Activated naive CD4-positive, alpha-beta T cell treated with anti-CD3 and anti-CD28 coated beads, Interleukin-2, amount 10 ng/mL, durations not matched to agents 7 days and 5 days (primary cell): ENCODE measurements at regions not wholly inside any gene's neighbourhood (a gene's known extent, or its start where the extent isn't known, plus 50 kb on each side); places are given as distances from the start of the nearest gene placed in this dataset.

ENCODE experiments used
- CTCF ChIA-PET: fragments of 350-600 bp; sonication (Branson Sonifier 250); formaldehyde crosslinking; loops from one replicate; lab custom pipeline; 2021; ENCODE audit warnings: antibody characterized with exemption; lab: Charles Lee
- DNase-seq: peaks from one replicate; pipeline ENCODE4 v3.0.0-alpha.2; 2020
- H3K27ac Mint-ChIP-seq: one replicate; pipeline ENCODE4 v1.8.0; 2021; ENCODE audit warnings: mild to moderate bottlenecking, moderate library complexity, mixed read lengths
- H3K27me3 Mint-ChIP-seq: one replicate; pipeline ENCODE4 v1.8.0; 2021; ENCODE audit warnings: mild to moderate bottlenecking, mixed read lengths
- H3K36me3 Mint-ChIP-seq: one replicate; pipeline ENCODE4 v1.8.0; 2021; ENCODE audit warnings: mixed read lengths
- H3K4me1 Mint-ChIP-seq: one replicate; pipeline ENCODE4 v1.8.0; 2021; ENCODE audit warnings: mixed read lengths
- H3K4me3 Mint-ChIP-seq: one replicate; pipeline ENCODE4 v1.8.0; 2021; ENCODE audit warnings: mild to moderate bottlenecking, moderate library complexity, mixed read lengths
- H3K9me3 Mint-ChIP-seq: one replicate; pipeline ENCODE4 v1.8.0; 2021; ENCODE audit warnings: mixed read lengths

DNA sequence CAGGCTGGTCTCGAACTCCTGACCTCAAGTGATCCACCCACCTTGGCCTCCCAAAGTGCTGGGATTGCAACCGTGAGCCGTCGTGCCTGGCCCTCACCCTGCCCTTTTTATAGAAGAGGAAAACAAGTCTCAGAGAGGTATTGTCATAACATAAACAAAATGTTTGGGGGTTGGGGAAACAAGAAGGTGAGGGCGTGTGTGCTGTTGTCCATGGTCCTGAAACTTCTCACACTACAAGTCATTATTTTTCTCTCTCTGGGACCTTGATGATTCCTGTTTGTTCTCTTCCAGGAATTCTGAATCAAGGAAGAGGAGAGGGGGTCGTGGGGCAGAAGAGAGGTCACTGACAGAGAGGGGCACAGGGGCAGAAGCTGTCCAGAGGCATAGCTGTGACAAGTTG lies 160.2 kb upstream of the LHX1 start:
- H3K9me3 Mint-ChIP-seq = no peaks in the 10 kb centered on the region
- no peaks in the 10 kb centered on the region for H3K4me1 Mint-ChIP-seq
- H3K4me3 Mint-ChIP-seq = no peak overlapping the region
- DNase-seq = no peak
- H3K27me3 Mint-ChIP-seq = peaks cover 30% of the 10 kb centered on the region
- no peak overlapping the region for H3K27ac Mint-ChIP-seq
- no peaks in the 10 kb centered on the region for H3K36me3 Mint-ChIP-seq
- CTCF ChIA-PET = interaction anchor here (0.6 kb wide), 1 partner anchor 1947 kb away, joined by 3 read pairs; no protein-coding TSS in a partner anchor

DNA sequence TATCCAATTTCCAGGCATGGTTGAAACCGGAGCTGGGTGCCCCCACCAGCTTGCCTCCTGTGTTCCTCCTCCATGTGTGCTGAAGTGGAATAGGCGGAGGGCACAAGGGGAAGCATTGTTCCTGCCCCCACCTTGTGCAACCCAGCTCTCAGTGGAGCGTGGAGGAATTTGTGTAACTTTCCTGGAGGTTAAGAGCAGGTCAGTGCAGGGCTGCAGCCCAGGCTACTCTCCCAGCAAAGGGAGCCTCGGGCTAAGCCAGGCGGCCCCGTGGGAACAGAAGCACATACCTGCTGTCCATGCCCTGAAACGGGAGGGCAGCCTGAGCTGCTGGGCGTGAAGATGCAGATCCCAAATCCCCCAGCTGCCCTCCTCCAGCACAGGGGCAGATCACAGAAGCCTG lies 158.8 kb upstream of the LHX1 start:
- CTCF ChIA-PET = interaction anchor here (1.3 kb wide), 1 partner anchor 269 kb away, joined by 4 read pairs; no protein-coding TSS in a partner anchor
- H3K27ac Mint-ChIP-seq = no peak overlapping the region
- peaks cover 30% of the 10 kb centered on the region for H3K27me3 Mint-ChIP-seq
- no peaks in the 10 kb centered on the region for H3K36me3 Mint-ChIP-seq
- no peaks in the 10 kb centered on the region for H3K9me3 Mint-ChIP-seq
- no peak overlapping the region for H3K4me3 Mint-ChIP-seq
- H3K4me1 Mint-ChIP-seq = no peaks in the 10 kb centered on the region
- DNase-seq = no peak

DNA sequence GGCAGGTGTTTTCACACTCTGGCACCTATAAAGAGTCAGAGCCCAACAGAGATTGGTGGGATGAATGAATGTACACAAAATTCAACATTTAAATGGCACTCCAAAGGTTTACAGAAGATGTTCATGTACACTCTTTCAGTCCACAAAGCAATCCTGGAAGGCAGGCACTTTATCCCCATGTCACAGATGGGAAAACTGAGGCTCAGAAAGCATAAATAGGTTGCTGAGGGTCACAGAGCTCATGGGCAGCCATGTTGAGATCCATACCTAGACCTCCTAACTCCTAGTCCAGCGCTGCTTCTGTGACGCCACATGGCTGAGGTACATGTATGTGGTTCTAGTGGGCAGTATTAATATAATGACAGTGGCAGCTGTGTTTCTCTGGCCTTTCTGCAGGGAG lies 157.7 kb upstream of the LHX1 start:
- H3K4me3 Mint-ChIP-seq = no peak overlapping the region

DNA sequence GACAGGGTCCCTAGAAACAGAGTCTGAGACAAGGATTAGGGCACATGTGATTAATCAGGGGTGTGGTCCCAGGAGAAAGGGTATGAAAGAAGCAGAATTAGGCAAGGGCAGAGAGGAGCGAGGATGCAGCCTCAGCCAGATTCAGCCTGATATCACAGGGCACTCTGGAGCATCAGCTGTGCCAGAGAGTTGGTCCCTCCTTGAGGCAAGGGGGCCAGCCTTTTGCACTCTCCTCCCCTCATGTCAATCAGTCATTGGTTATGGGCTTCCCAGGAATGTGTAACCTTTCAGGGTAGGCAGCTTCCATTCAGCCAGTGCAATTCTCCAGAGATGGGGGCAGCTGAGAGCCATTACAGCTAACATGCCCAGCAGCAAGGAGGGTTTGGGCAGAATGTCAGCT lies 152.6 kb upstream of the LHX1 start:
- CTCF ChIA-PET = no interaction called here
- peaks cover 46% of the 10 kb centered on the region for H3K27me3 Mint-ChIP-seq

More for the DNA sequence above, 157.7 kb upstream of the LHX1 start:
- Mint-ChIP-seq H3K9me3 (no peaks in the 10 kb centered on the region), H3K27me3 (peaks cover 32% of the 10 kb centered on the region), H3K36me3 (no peaks in the 10 kb centered on the region), H3K4me1 (no peaks in the 10 kb centered on the region), H3K27ac (no peak overlapping the region)
- no peak for DNase-seq
- CTCF ChIA-PET = interaction anchor here (1.3 kb wide), 1 partner anchor 268 kb away, joined by 4 read pairs; no protein-coding TSS in a partner anchor

DNA sequence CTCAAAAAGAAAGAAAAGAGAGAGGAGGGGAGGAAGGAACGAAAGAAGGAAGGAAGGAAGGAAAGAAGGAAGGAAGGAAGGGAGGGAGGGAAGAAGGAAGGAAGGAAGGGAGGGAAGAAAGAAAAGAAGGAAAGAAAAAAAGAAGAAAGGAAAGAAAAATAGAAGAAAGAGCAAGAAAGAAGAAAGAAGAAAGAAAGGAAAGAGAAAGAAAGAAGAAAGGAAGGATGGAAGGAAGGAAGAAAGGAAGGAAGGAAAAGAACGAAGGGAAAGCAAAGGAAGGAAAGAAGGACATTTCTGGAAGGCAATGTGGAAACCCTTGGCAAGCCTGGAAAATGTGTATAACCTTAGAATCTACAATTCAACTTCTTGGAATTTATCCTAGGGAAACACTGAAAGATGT lies 150.4 kb upstream of the LHX1 start:
- Mint-ChIP-seq H3K27me3 (peaks cover 61% of the 10 kb centered on the region), H3K27ac (no peak overlapping the region), H3K36me3 (no peaks in the 10 kb centered on the region), H3K4me3 (no peak overlapping the region), H3K4me1 (no peaks in the 10 kb centered on the region), H3K9me3 (peaks cover 2% of the 10 kb centered on the region)
- no peak for DNase-seq
- CTCF ChIA-PET = no interaction called here

More for the DNA sequence above, 152.6 kb upstream of the LHX1 start:
- no peak overlapping the region for H3K4me3 Mint-ChIP-seq
- no peak overlapping the region for H3K27ac Mint-ChIP-seq
- no peaks in the 10 kb centered on the region for H3K4me1 Mint-ChIP-seq
- no peaks in the 10 kb centered on the region for H3K36me3 Mint-ChIP-seq
- DNase-seq = no peak
- peaks cover 2% of the 10 kb centered on the region for H3K9me3 Mint-ChIP-seq

DNA sequence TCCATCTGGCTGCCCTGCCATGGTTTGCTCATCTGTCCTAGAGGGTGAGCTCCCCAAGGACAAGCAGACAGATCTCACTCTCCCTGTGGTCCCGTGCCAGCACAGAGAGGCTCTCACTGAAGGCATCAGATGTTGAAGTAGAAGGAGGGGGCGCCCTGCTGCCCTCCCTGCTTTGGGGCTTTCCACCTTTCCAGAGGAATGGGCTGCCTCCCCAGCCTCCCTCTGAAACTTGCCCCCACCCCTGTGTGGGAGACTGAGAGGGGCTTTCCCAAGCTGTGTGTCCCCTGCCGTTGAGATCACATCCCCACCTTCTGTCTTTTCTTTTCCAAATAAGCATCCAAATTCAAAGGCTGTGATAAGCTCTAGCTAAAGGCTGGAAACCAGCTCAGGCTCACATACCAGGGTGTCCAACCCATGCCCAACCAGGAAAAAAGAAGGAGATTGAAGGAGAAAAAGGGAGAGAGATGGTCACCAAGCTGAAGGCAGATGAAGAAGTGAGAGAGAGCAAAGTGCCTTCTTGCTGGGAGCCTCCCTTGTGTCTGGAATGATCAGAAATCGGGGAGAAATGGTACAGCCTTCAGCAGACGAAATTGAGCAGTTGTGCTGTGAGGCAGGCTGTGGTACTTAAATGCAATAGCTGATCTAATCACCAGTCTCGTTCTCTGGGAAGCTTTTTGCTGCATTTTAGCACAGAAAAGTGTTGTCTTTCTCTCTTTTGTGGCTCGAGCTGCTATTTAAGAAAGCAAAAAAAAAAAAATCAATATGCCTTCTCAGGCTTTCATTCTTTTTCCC lies 145.9 kb upstream of the LHX1 start:
- CTCF ChIA-PET = no interaction called here
- H3K9me3 Mint-ChIP-seq = no peaks in the 10 kb centered on the region
- no peak for DNase-seq

DNA sequence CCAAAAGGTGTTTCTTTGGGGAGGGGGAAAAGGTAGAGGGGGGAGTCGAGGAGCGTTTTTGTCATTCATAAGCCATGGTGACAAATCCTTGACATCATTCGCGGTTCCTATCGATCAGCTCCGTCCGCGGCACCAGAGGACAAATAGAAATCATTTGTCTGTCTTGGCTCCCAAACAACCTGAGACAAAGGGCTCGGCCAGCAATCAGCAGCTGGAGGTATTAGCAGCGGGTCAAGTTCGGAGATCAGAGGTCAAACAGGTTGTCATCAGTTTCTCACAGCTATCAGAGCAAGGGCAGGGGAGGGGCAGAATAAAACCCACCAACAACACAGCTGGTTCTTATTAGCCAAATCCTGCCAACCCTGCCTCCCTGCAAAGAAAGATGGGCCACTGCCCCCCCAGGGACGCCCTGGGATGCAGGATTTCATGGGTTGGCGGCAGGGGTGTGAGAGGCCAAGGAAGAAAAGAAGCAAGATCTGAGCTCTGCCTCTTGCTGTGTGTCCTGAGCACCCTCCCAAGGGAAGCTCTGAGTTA lies 145.3 kb upstream of the LHX1 start:
- DNase-seq = no peak
- H3K27ac Mint-ChIP-seq = no peak overlapping the region
- peaks cover 72% of the 10 kb centered on the region for H3K27me3 Mint-ChIP-seq
- H3K36me3 Mint-ChIP-seq = no peaks in the 10 kb centered on the region
- CTCF ChIA-PET = no interaction called here
- no peak overlapping the region for H3K4me3 Mint-ChIP-seq
- H3K4me1 Mint-ChIP-seq = no peaks in the 10 kb centered on the region
- H3K9me3 Mint-ChIP-seq = no peaks in the 10 kb centered on the region

More for the DNA sequence above, 145.9 kb upstream of the LHX1 start:
- Mint-ChIP-seq H3K36me3 (no peaks in the 10 kb centered on the region), H3K27ac (no peak overlapping the region), H3K27me3 (peaks cover 76% of the 10 kb centered on the region), H3K4me1 (no peaks in the 10 kb centered on the region), H3K4me3 (no peak overlapping the region)

DNA sequence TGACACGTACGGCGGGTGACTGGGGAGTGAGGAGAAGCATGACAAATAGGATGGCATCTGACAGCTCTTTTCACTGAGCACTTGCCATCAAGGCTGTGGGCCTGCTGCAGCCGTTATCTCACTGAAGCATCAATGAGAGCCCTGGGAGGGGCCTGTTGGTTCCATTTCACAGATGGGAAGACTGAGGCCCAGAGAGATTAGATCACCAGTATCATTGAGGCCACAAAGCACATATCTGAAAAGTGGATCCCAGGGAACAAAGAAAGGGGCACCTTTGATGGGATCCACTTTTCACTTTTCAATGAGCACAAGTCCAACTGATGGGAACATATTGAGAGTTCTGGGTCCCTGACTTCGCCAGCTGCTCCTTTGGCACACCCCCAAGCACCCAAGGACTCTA lies 144.4 kb upstream of the LHX1 start:
- H3K27ac Mint-ChIP-seq = no peak overlapping the region
- H3K4me1 Mint-ChIP-seq = no peaks in the 10 kb centered on the region
- no peak for DNase-seq
- H3K9me3 Mint-ChIP-seq = no peaks in the 10 kb centered on the region
- H3K36me3 Mint-ChIP-seq = no peaks in the 10 kb centered on the region
- H3K27me3 Mint-ChIP-seq = peaks cover 66% of the 10 kb centered on the region
- H3K4me3 Mint-ChIP-seq = no peak overlapping the region
- CTCF ChIA-PET = no interaction called here

DNA sequence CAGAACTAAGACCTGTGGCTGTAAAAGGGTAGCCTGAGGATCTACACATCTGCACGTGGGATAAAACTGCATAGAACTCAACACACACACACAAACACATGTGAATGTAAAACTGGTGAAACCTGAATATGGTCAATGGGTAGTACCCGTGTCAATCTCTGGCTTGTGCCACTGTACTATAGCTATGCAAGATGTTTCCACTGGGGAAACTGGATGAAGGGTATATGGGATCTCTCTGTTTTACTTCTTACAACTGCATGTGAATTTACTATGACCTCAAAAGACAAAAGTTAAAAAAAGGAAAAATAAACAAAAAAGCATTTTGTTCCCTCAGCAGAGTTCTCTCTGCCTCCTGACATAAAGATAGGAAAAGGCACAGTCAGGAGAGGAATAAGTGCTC lies 143.3 kb upstream of the LHX1 start:
- Mint-ChIP-seq H3K27me3 (peaks cover 55% of the 10 kb centered on the region), H3K4me3 (no peak overlapping the region), H3K9me3 (no peaks in the 10 kb centered on the region), H3K27ac (no peak overlapping the region), H3K36me3 (no peaks in the 10 kb centered on the region), H3K4me1 (no peaks in the 10 kb centered on the region)
- CTCF ChIA-PET = no interaction called here
- DNase-seq = no peak

DNA sequence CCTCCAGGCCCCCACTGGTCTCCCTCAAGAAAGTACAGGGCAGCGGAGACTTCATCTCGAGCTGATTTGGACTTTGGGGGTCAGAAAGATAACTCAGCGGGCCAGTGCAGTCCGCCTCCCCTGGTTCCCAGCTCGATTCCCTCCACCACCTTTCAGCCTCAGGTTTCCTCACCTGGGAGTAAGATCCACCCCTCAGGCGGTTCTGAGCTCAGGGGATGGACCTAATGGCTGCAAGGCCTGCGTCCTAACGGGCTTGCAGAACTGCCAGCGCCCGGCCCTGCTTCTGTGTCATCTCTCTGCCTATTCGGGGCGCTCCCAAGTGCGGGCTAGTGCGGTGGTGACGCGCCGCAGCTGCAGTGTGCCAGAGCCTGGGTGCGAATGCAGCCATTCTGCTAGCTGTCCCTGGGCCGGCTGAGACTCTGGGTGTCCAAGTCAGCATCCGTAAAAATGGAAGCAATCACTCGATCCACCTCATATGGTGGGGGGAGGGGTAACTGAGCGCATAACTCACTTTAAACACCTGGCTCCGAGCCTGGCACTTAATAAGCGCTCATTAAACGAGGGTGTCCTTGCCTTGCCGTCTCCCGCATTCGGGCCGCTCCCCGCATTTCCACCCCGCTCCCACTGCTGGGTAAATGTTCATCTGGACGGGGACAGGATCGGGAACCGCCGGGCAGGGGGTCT lies 129.6 kb upstream of the LHX1 start:
- Mint-ChIP-seq H3K36me3 (no peaks in the 10 kb centered on the region), H3K27ac (no peak overlapping the region), H3K4me1 (no peaks in the 10 kb centered on the region), H3K27me3 (peaks cover 76% of the 10 kb centered on the region), H3K4me3 (no peak overlapping the region), H3K9me3 (no peaks in the 10 kb centered on the region)
- DNase-seq = no peak
- CTCF ChIA-PET = no interaction called here

DNA sequence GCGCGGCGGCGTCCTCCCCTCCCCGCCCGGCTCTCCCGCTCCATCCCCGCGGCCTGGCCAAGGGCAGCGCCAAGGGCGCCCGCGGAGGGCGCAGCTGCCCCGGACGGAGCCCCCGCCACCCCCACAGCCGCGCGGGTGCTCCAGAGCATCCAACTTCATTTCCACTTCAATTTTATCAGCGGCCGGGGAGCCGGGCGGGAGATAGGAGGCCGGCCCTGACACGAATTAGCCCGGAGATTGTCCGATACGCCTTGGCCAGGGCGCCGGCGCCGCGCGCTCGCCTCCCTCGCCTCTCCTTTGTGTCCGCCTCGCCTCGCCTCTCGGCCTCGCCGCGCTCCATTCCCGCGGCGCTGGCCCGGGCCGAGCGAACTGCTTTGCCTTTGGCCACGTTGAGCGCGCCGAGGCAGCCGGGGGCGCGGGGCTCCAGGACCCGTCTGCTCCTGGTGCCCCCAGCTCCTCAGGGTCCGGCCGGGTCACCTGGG lies 129.1 kb upstream of the LHX1 start:
- DNase-seq = no peak
- H3K4me3 Mint-ChIP-seq = no peak overlapping the region
- H3K27me3 Mint-ChIP-seq = peaks cover 81% of the 10 kb centered on the region
- no peak overlapping the region for H3K27ac Mint-ChIP-seq
- no peaks in the 10 kb centered on the region for H3K4me1 Mint-ChIP-seq
- H3K9me3 Mint-ChIP-seq = no peaks in the 10 kb centered on the region
- H3K36me3 Mint-ChIP-seq = no peaks in the 10 kb centered on the region
- CTCF ChIA-PET = no interaction called here

DNA sequence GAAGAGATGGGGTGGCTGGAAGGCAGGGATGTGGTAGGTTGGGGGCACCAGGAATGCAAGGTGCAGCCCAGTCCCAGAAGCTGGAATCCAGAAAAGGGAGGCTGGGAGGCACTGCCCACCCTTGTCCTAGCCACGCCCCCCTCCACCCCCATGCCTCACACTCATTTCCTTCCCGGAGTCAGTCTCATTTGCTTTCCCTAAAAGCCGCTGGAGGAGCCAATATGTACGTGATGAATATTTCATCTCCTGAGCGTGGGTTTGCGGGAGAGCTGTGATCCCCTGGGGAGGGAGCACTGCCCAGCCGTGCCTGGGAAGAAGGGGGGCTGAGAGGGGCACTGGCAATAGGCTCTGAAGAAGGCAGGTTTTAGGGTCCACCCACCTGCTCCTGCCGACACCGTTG lies 124.5 kb upstream of the LHX1 start:
- Mint-ChIP-seq H3K4me1 (no peaks in the 10 kb centered on the region), H3K9me3 (no peaks in the 10 kb centered on the region), H3K27me3 (peaks cover 84% of the 10 kb centered on the region), H3K4me3 (no peak overlapping the region), H3K27ac (no peak overlapping the region), H3K36me3 (no peaks in the 10 kb centered on the region)
- no peak for DNase-seq
- CTCF ChIA-PET = no interaction called here

DNA sequence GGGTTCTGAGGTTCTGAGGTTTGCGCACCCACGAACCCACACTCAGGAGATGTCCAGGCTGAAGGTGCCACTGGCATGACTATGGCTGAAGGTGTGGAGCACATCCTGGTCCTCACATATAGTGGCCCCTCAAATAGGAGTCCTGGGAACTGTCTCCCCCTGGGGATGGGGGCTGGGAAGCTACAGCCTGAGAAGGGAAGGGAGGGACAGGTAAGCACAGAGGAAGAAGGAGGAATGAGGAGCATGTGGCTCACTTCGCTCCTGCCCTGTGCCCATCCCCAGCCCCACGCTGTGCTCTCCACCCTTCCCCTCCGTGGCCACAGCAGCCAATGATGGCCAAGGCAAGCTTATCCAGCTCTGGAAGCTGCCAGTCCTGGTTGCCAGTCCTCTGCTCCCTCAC lies 123.9 kb upstream of the LHX1 start:
- DNase-seq = no peak
- Mint-ChIP-seq H3K9me3 (no peaks in the 10 kb centered on the region), H3K4me1 (no peaks in the 10 kb centered on the region), H3K36me3 (no peaks in the 10 kb centered on the region), H3K27ac (no peak overlapping the region), H3K27me3 (peaks cover 78% of the 10 kb centered on the region), H3K4me3 (no peak overlapping the region)
- CTCF ChIA-PET = no interaction called here

DNA sequence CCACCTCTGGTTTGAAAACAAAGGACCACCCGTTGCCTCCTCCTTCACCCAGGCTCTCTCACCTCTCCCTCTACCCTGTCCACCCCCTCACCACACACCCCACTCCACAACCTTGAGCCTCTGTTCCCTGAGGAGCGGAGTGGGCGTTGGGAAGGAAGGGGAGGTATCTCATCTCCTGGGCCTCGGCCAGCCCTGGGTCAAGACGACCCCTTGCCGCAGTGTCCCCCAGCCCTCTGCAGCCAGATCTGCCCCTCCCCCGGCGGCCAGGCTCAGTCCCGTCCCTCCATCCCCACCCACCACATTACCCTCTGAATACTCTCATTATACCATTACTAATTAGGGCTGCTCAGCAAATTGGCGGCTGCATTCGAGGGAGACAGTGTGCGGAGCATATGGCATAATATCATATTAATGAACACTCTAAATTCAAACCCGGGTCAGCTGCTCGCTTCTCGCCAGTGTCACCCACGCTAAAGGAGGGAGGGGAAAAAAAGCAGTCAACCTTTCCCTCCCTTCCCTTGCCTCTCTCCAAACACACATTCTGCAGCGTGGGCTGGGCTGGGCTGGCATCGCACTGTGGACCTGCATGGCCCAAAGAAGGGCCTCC lies 123.2 kb upstream of the LHX1 start:
- no peak overlapping the region for H3K27ac Mint-ChIP-seq
- no peaks in the 10 kb centered on the region for H3K9me3 Mint-ChIP-seq
- peaks cover 78% of the 10 kb centered on the region for H3K27me3 Mint-ChIP-seq
- CTCF ChIA-PET = no interaction called here
- H3K36me3 Mint-ChIP-seq = no peaks in the 10 kb centered on the region
- no peak for DNase-seq
- H3K4me1 Mint-ChIP-seq = no peaks in the 10 kb centered on the region
- no peak overlapping the region for H3K4me3 Mint-ChIP-seq
